K562 (cell line): ENCODE measurements at regions not wholly inside any gene's neighbourhood (a gene's known extent, or its start where the extent isn't known, plus 50 kb on each side); places are given as distances from the start of the nearest gene placed in this dataset.

Experiments
- ATAC-seq: fragments of 200-7000 bp; cut with Tn5 transposase; 3 replicates; pipeline ENCODE4 v1.9.1; 2020; ENCODE audit warnings: moderate library complexity
- BruUV-seq: library from RNA; stranded (reverse); fragments of 400-500 nt; replicated peaks from 2 replicates; lab custom pipeline; 2021; lab: Mats Ljungman, UMichigan
- CTCF ChIA-PET: fragments of 300-600 bp; formaldehyde crosslinking; extraction: SDS; loops from one replicate; lab custom pipeline; 2021; ENCODE audit warnings: low intra/inter-chr PET ratio; lab: Yijun Ruan, JAX
- POLR2A ChIA-PET: fragments of 300-600, 350-650 bp; sonication (Branson Sonifier 250); formaldehyde crosslinking; extraction: SDS; loops from one replicate; lab custom pipeline; 2021; ENCODE audit warnings: antibody characterized with exemption, inconsistent platforms; lab: Yijun Ruan, JAX
- DNase-seq, 4 experiments: peaks; one replicate each; pipeline versions ENCODE4 v3.0.0 to v3.0.0-alpha.2; 2011 to 2018; ENCODE audit warnings: low spot score in 3 of 4, mixed read lengths in 3 of 4; ENCODE audit errors: extremely low read depth in 1 of 4
- FAIRE-seq: peaks from 2 replicates; lab custom pipeline; 2011; peaks lifted over from hg19 to GRCh38; lab: Jason Lieb, UNC
- H2AFZ ChIP-seq: 2 replicates; pipeline ENCODE4 v1.6.0; 2011; ENCODE audit warnings: low read depth, low read length, control low read depth, inconsistent platforms
- H3K27ac ChIP-seq: fragments of 200-600 bp; 3 replicates; pipeline ENCODE4 v1.8.0; 2011; ENCODE audit warnings: low read depth, mild to moderate bottlenecking, control low read depth, inconsistent platforms, low read length, moderate library complexity, mixed read lengths; ENCODE audit errors: extremely low read depth
- H3K27me3 ChIP-seq, 2 experiments: fragments of 300-600 bp in 1 of 2; 2 replicates in 1 of 2; 3 replicates in 1 of 2; pipeline versions ENCODE4 v1.6.0 to v1.8.0; 2011; ENCODE audit warnings: inconsistent platforms in 2 of 2, low read length in 2 of 2, mild to moderate bottlenecking in 1 of 2, mixed read lengths in 1 of 2, moderate library complexity in 1 of 2; ENCODE audit not compliant: control insufficient read depth in 2 of 2, insufficient read depth in 2 of 2
- H3K36me3 ChIP-seq: fragments of 300-600 bp; 3 replicates; pipeline ENCODE4 v1.8.0; 2011; ENCODE audit warnings: mild to moderate bottlenecking, low read length, inconsistent platforms; ENCODE audit not compliant: control insufficient read depth, insufficient read depth
- H3K4me1 ChIP-seq, 2 experiments: fragments of 200-600 bp in 1 of 2; replicated peaks in 1 of 2; 2 replicates in 1 of 2; 3 replicates in 1 of 2; pipeline versions ENCODE4 v1.5.1 to v1.8.0; 2011; ENCODE audit warnings: inconsistent platforms in 2 of 2, low read length in 2 of 2, mild to moderate bottlenecking in 1 of 2, mixed read lengths in 1 of 2, moderate library complexity in 1 of 2; ENCODE audit not compliant: control insufficient read depth in 2 of 2, insufficient read depth in 2 of 2
- H3K4me2 ChIP-seq: 2 replicates; pipeline ENCODE4 v1.6.1; 2011; ENCODE audit warnings: low read length, control low read depth, inconsistent platforms, mixed read lengths; ENCODE audit not compliant: insufficient read depth
- H3K4me3 ChIP-seq: fragments of 200-600 bp; sonication (generic), shearing (Covaris generic); 2 replicates; pipeline ENCODE4 v1.5.1; 2016; ENCODE audit warnings: control low read depth, inconsistent platforms
- H3K79me2 ChIP-seq: fragments of 200-600 bp; 3 replicates; pipeline ENCODE4 v1.8.0; 2011; ENCODE audit warnings: low read length, inconsistent platforms; ENCODE audit not compliant: control insufficient read depth, insufficient read depth
- H3K9ac ChIP-seq, 2 experiments: 2 replicates each; pipeline versions ENCODE4 v1.6.0 to v1.6.1; 2011; ENCODE audit warnings: low read depth in 2 of 2, low read length in 2 of 2, control low read depth in 1 of 2, inconsistent platforms in 1 of 2, mild to moderate bottlenecking in 1 of 2, mixed read lengths in 1 of 2; ENCODE audit not compliant: insufficient read depth in 1 of 2
- H3K9me1 ChIP-seq: one replicate; pipeline ENCODE4 v1.6.0; 2011; ENCODE audit warnings: inconsistent platforms, mild to moderate bottlenecking, low read length, moderate library complexity; ENCODE audit not compliant: control insufficient read depth, insufficient read depth
- H3K9me3 ChIP-seq: replicated peaks from 2 replicates; pipeline ENCODE4 v1.5.1; 2011; ENCODE audit warnings: low read depth, low read length, inconsistent platforms; ENCODE audit not compliant: control insufficient read depth, insufficient read depth
- H4K20me1 ChIP-seq: replicated peaks from 2 replicates; pipeline ENCODE4 v1.6.1; 2011; ENCODE audit warnings: low read length, inconsistent platforms, mixed read lengths; ENCODE audit not compliant: control insufficient read depth, insufficient read depth
- ASH1L ChIP-seq: fragments of 450-650 bp; IDR thresholded peaks from 2 replicates; pipeline ENCODE4 v1.6.1; 2018; ENCODE audit warnings: borderline replicate concordance, mild to moderate bottlenecking, low read depth; ENCODE audit not compliant: partially characterized antibody
- E2F6 ChIP-seq, 2 experiments: IDR thresholded peaks; 2 replicates each; pipeline ENCODE4 v1.6.1; 2011; ENCODE audit warnings: borderline replicate concordance in 1 of 2, control low read depth in 1 of 2, low read depth in 1 of 2, low read length in 1 of 2, mild to moderate bottlenecking in 1 of 2, mixed read lengths in 1 of 2, moderate library complexity in 1 of 2; ENCODE audit not compliant: insufficient read depth in 1 of 2, insufficient read length in 1 of 2, poor library complexity in 1 of 2, severe bottlenecking in 1 of 2; ENCODE audit errors: extremely low read depth in 1 of 2
- MYBL2 ChIP-seq, 2 experiments: fragments of 450-650 bp in 1 of 2; sonication (generic) in 1 of 2; formaldehyde crosslinking in 1 of 2; IDR thresholded peaks; 2 replicates each; pipeline versions ENCODE4 v1.6.1 to v1.8.1; 2017 to 2022; ENCODE audit warnings: borderline replicate concordance in 1 of 2, inconsistent platforms in 1 of 2, low read depth in 1 of 2, mild to moderate bottlenecking in 1 of 2, missing genetic modification reagents in 1 of 2, moderate library complexity in 1 of 2
- PYGO2 ChIP-seq: fragments of 450-650 bp; IDR thresholded peaks from 2 replicates; pipeline ENCODE4 v1.6.1; 2016; ENCODE audit warnings: mild to moderate bottlenecking, missing genetic modification characterization, moderate library complexity, missing compliant biosample characterization
- ZNF347 ChIP-seq: fragments of 450-650 bp; formaldehyde crosslinking; IDR thresholded peaks from 2 replicates; pipeline ENCODE4 v1.4.0; 2020; ENCODE audit warnings: low read depth, mild to moderate bottlenecking, moderate library complexity
- WGBS: fragments of 100-300 bp; shearing (Covaris generic); methylation state at CpG from one replicate; pipeline ENCODE4 v1.1.6; 2016; ENCODE audit warnings: low coverage, mixed read lengths; ENCODE audit not compliant: insufficient coverage; ENCODE audit errors: missing lambda C conversion rate; 5-methylcytosine and 5-hydroxymethylcytosine counted together
- in situ Hi-C: fragments of 300-500 bp; cut with MboI; formaldehyde crosslinking; loops from 4 replicates; pipeline ENCODE4 v1.15.0; 2018; ENCODE audit warnings: inconsistent platforms, mixed read lengths
- intact Hi-C: fragments of 100-400 bp; cut with micrococcal nuclease; formaldehyde crosslinking; loops from 2 replicates; pipeline ENCODE4 v1.14.2; 2022
- TF ChIP-seq, protein P1 (sequence below): sonication (generic); formaldehyde crosslinking; IDR thresholded peaks from 2 replicates; pipeline ENCODE4 v1.8.1; 2022; ENCODE audit warnings: missing genetic modification reagents
- TF ChIP-seq, protein P2 (sequence below): sonication (generic); formaldehyde crosslinking; IDR thresholded peaks from 2 replicates; pipeline ENCODE4 v1.8.1; 2023; ENCODE audit warnings: missing genetic modification reagents, mild to moderate bottlenecking, borderline replicate concordance

DNA sequence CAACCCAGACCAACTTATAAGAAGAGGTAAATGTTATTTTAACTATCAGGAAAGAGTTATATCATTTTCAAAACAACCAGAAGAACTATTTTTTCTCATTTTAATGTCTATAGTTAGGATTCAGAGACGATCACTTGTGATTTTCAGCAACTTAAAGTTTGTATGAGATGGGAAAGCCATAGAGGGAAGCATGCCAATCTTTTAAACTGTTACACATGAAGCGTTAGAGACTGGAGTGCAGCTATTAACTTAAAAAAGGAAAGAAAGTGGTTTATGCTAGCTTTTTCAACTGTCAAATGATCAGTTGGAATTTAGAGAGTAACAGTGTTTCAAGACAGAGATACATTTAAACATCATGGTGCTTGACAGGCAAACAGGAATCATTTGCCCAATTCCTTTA, 91.7 kb upstream of the LPP start:
- Histone ChIP-seq H3K9me3 (no peaks in the 10 kb centered on the region), H3K79me2 (no peaks in the 10 kb centered on the region), H3K36me3 (no peaks in the 10 kb centered on the region), H3K4me3 (no peak overlapping the region), H3K9ac (no peak overlapping the region), H3K9me1 (no peaks in the 10 kb centered on the region), H2AFZ (no peak overlapping the region), H4K20me1 (no peaks in the 10 kb centered on the region), H3K27ac (no peak overlapping the region), H3K4me1 (no peaks in the 10 kb centered on the region), H3K27me3 (no peaks in the 10 kb centered on the region; a peak in 1 of 5 replicates), H3K4me2 (no peak overlapping the region)
- intact Hi-C loops, result no loop called here
- in situ Hi-C loops, result no loop called here
- DNase-seq (no peak), FAIRE-seq (no peak), ATAC-seq (no peak)
- CTCF ChIA-PET, result no interaction called here
- POLR2A ChIA-PET, result no interaction called here
- TF ChIP-seq E2F6 (IDR thresholded peaks at IDR 0.05; ENCODE audit: borderline replicate concordance in 1 of 2, extremely low read depth in 1 of 2, insufficient read depth in 1 of 2, insufficient read length in 1 of 2, low read depth in 1 of 2, low read length in 1 of 2, poor library complexity in 1 of 2, severe bottlenecking in 1 of 2), result no peak
- no peak for TF ChIP-seq MYBL2 (IDR thresholded peaks at IDR 0.05; ENCODE audit: low read depth)
- TF ChIP-seq MYBL2 (CRISPR knock-in tag; IDR thresholded peaks at IDR 0.05; ENCODE audit: borderline replicate concordance), result no peak
- TF ChIP-seq, protein P1, sequence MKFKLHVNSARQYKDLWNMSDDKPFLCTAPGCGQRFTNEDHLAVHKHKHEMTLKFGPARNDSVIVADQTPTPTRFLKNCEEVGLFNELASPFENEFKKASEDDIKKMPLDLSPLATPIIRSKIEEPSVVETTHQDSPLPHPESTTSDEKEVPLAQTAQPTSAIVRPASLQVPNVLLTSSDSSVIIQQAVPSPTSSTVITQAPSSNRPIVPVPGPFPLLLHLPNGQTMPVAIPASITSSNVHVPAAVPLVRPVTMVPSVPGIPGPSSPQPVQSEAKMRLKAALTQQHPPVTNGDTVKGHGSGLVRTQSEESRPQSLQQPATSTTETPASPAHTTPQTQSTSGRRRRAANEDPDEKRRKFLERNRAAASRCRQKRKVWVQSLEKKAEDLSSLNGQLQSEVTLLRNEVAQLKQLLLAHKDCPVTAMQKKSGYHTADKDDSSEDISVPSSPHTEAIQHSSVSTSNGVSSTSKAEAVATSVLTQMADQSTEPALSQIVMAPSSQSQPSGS (CRISPR knock-in tag), result no peak
- TF ChIP-seq ZNF347, result no peak
- TF ChIP-seq ASH1L, result no peak
- TF ChIP-seq, protein P2, sequence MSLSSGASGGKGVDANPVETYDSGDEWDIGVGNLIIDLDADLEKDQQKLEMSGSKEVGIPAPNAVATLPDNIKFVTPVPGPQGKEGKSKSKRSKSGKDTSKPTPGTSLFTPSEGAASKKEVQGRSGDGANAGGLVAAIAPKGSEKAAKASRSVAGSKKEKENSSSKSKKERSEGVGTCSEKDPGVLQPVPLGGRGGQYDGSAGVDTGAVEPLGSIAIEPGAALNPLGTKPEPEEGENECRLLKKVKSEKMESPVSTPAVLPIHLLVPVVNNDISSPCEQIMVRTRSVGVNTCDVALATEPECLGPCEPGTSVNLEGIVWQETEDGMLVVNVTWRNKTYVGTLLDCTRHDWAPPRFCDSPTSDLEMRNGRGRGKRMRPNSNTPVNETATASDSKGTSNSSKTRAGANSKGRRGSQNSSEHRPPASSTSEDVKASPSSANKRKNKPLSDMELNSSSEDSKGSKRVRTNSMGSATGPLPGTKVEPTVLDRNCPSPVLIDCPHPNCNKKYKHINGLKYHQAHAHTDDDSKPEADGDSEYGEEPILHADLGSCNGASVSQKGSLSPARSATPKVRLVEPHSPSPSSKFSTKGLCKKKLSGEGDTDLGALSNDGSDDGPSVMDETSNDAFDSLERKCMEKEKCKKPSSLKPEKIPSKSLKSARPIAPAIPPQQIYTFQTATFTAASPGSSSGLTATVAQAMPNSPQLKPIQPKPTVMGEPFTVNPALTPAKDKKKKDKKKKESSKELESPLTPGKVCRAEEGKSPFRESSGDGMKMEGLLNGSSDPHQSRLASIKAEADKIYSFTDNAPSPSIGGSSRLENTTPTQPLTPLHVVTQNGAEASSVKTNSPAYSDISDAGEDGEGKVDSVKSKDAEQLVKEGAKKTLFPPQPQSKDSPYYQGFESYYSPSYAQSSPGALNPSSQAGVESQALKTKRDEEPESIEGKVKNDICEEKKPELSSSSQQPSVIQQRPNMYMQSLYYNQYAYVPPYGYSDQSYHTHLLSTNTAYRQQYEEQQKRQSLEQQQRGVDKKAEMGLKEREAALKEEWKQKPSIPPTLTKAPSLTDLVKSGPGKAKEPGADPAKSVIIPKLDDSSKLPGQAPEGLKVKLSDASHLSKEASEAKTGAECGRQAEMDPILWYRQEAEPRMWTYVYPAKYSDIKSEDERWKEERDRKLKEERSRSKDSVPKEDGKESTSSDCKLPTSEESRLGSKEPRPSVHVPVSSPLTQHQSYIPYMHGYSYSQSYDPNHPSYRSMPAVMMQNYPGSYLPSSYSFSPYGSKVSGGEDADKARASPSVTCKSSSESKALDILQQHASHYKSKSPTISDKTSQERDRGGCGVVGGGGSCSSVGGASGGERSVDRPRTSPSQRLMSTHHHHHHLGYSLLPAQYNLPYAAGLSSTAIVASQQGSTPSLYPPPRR (CRISPR knock-in tag), result no peak
- no peak for TF ChIP-seq PYGO2 (tag)
- 0% methylated on average over 2 of the region's 2 CpGs for WGBS
- BruUV-seq, result no TSS peak
